Right lobe of liver (tissue), 6 donors: ENCODE measurements at regions not wholly inside any gene's neighbourhood (a gene's known extent, or its start where the extent isn't known, plus 50 kb on each side); places are given as distances from the start of the nearest gene placed in this dataset.

ENCODE experiments used
- ATAC-seq, 4 donors: fragments of 200-7000 bp; cut with Tn5 transposase; one replicate each; pipeline ENCODE4 v1.9.1; 2020; ENCODE audit warnings: mild to moderate bottlenecking in 4 of 4, moderate library complexity in 4 of 4
- DNase-seq, 3 donors: peaks; one replicate each; pipeline ENCODE4 v3.0.0-alpha.2; 2020
- H3K27ac ChIP-seq, 3 donors: fragments of 200-600 bp; one replicate each; pipeline ENCODE4 v1.8.0; 2022
- H3K27me3 ChIP-seq, 2 donors: fragments of 200-600 bp; one replicate each; pipeline ENCODE4 v1.8.0; 2022
- H3K36me3 ChIP-seq, 4 donors: fragments of 200-600 bp; sonication (generic) in 1 of 4; one replicate each; pipeline versions ENCODE4 v1.5.1 to v1.8.0; 2017 to 2022; ENCODE audit warnings: control low read depth in 1 of 4
- H3K4me1 ChIP-seq, 4 donors: fragments of 200-600 bp; sonication (generic) in 1 of 4; one replicate each; pipeline versions ENCODE4 v1.5.1 to v1.8.0; 2017 to 2022; ENCODE audit warnings: control low read depth in 1 of 4
- H3K4me3 ChIP-seq, 3 donors: fragments of 200-600 bp; one replicate each; pipeline ENCODE4 v1.8.0; 2022
- H3K9me3 ChIP-seq, 4 donors: fragments of 200-600 bp; sonication (generic) in 1 of 4; one replicate each; pipeline versions ENCODE4 v1.5.1 to v1.8.0; 2017 to 2022; ENCODE audit warnings: control low read depth in 1 of 4
- POLR2A ChIP-seq: fragments of 450-650 bp; IDR thresholded peaks from one replicate; pipeline ENCODE4 v1.6.1; 2017; ENCODE audit warnings: antibody characterized with exemption, mild to moderate bottlenecking
- WGBS: methylation state at CpG from one replicate; pipeline ENCODE4 v1.1.6; 2018; ENCODE audit warnings: low coverage, low lambda C conversion rate; ENCODE audit not compliant: insufficient coverage; ENCODE audit errors: missing lambda C conversion rate; 5-methylcytosine and 5-hydroxymethylcytosine counted together
- intact Hi-C, 2 donors: fragments of 100-400 bp; cut with DNase I; formaldehyde crosslinking; loops; one replicate each; pipeline versions ENCODE4 v1.11.2 to v1.14.1; 2022
- TF ChIP-seq, protein P1 (sequence below), 4 donors: fragments of 200-600 bp in 3 of 4; fragments of 450-650 bp in 1 of 4; IDR thresholded peaks; one replicate each; pipeline versions ENCODE4 v1.5.1 to v1.8.0; 2016 to 2022; ENCODE audit warnings: antibody characterized with exemption in 4 of 4, mild to moderate bottlenecking in 2 of 4
- donor health status: DM: no; HTN: yes; CAD: no.
- donor health status: DM: no; HTN: no; CAD: no.
- donor health status: DM: no; HTN: no; CAD: no.
- donor health status: DM: no; HTN: yes; CAD: no.
- donor health status: DM: no; HTN: yes; CAD: no.

DNA sequence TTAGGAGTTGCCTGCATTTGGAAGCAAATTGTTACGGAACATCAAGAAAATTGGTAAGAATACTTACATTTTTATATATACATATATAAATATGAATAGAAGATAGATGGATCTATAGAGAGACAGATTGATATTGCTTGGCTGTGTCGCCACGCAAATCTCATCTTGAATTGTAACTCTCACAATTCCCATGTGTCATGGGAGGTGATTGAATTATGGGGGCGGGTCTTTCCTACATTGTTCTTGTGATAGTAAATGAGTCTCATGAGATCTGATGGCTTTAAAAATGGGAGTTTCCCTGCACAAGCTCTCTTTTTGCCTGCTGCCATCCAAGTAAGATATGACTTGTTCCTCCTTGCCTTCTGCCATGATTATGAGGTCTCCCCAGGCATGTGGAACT lies 180.8 kb upstream of the HEY2 start:
- H3K27me3 ChIP-seq: no peaks in the 10 kb centered on the region
- DNase-seq (no peak), ATAC-seq (no peak)
- intact Hi-C loops: no loop called here
- no peaks in the 10 kb centered on the region for H3K9me3 ChIP-seq
- no peak overlapping the region for H3K4me3 ChIP-seq
- no peak overlapping the region for H3K27ac ChIP-seq
- TF ChIP-seq, protein P1, sequence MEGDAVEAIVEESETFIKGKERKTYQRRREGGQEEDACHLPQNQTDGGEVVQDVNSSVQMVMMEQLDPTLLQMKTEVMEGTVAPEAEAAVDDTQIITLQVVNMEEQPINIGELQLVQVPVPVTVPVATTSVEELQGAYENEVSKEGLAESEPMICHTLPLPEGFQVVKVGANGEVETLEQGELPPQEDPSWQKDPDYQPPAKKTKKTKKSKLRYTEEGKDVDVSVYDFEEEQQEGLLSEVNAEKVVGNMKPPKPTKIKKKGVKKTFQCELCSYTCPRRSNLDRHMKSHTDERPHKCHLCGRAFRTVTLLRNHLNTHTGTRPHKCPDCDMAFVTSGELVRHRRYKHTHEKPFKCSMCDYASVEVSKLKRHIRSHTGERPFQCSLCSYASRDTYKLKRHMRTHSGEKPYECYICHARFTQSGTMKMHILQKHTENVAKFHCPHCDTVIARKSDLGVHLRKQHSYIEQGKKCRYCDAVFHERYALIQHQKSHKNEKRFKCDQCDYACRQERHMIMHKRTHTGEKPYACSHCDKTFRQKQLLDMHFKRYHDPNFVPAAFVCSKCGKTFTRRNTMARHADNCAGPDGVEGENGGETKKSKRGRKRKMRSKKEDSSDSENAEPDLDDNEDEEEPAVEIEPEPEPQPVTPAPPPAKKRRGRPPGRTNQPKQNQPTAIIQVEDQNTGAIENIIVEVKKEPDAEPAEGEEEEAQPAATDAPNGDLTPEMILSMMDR (IDR thresholded peaks at IDR 0.05): no peak
- no peak for TF ChIP-seq POLR2A
- no peaks in the 10 kb centered on the region for H3K4me1 ChIP-seq
- no peaks in the 10 kb centered on the region for H3K36me3 ChIP-seq
- WGBS: 100% methylated on average over 3 of the region's 4 CpGs

DNA sequence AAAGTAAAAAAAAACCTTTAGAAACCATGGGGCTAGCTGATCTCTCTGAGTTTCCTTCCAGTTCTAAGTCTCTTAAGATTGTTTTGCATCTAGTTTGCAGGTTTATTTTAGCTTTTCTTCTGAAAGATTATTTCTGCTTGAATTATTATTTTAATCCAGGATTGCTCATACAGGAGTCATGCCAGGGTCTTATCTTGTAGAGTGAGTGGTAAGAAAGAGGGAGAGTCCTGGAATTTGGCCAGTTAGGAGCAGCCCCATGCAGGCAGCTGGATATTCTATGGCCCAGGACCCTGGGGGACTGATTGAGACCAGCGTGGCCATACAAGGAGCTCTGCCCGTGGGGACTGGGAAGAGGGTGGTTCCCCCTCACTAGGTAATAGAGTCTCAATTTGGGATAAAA lies 178.9 kb upstream of the HEY2 start:
- ATAC-seq: no peak
- intact Hi-C loops: no loop called here

DNA sequence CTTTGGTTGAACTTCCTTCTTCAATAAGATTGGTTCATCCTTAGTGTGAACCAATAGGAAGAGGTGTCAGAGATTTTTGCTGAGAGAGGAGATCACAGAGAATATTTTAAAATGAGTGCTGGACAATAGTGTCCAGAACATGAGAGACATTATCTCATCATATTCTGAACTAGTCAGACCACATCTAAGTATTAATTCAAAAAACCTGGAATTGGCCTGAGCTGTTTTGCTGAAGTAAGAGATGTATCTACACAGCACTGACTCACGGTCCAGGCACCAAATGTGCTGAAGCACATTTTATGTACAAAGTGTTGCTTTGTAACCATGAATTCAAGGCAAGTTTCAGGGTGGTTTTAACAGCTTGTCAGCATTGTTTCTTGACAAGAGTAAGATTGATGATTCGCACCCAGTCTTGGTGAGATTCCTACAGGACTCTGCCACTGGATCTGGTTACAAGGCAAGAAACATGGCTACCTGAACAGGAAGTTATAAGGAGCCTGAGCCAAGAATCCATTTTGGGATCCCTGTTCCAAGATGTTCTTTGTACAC lies 178.2 kb upstream of the HEY2 start:
- ATAC-seq: no peak
- Histone ChIP-seq H3K4me3 (no peak overlapping the region), H3K27ac (no peak overlapping the region), H3K27me3 (no peaks in the 10 kb centered on the region), H3K4me1 (no peaks in the 10 kb centered on the region), H3K9me3 (no peaks in the 10 kb centered on the region), H3K36me3 (no peaks in the 10 kb centered on the region)
- intact Hi-C loops: no loop called here
- 67% methylated on average over 1 of the region's 2 CpGs for WGBS
- no peak for DNase-seq
- TF ChIP-seq, protein P1 (IDR thresholded peaks at IDR 0.05): no peak
- no peak for TF ChIP-seq POLR2A

More for the DNA sequence above, 178.9 kb upstream of the HEY2 start:
- Histone ChIP-seq H3K36me3 (no peaks in the 10 kb centered on the region), H3K27me3 (no peaks in the 10 kb centered on the region), H3K27ac (no peak overlapping the region), H3K4me1 (no peaks in the 10 kb centered on the region), H3K9me3 (no peaks in the 10 kb centered on the region), H3K4me3 (no peak overlapping the region)
- no peak for DNase-seq
- WGBS: 33% methylated on average over 1 of the region's 2 CpGs
- no peak for TF ChIP-seq POLR2A

DNA sequence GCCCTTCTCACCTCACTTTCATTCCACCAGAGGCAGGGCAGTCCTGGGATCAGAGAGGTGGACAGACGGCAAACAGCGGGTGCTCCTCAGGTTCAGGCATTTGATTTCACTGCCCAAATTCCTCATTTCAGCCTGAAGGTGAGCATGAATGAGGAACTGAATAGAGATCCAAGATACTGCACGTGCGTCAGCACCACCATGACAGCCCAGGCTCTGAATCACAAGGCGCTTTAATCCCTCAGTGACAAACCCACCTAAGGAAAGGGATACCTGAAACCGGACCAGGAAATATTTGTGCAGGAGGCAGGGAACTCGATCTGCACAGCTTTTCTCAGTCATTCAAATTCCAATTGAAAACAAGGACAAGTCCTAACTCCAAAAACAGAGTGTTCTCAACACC lies 174.8 kb upstream of the HEY2 start:
- no peaks in the 10 kb centered on the region for H3K27me3 ChIP-seq
- 40% methylated on average over 3 of the region's 7 CpGs for WGBS
- DNase-seq (no peak), ATAC-seq (no peak)
- intact Hi-C loops: no loop called here
- no peaks in the 10 kb centered on the region for H3K9me3 ChIP-seq
- no peak overlapping the region for H3K27ac ChIP-seq
- no peaks in the 10 kb centered on the region for H3K4me1 ChIP-seq
- H3K36me3 ChIP-seq: no peaks in the 10 kb centered on the region
- H3K4me3 ChIP-seq: no peak overlapping the region
- TF ChIP-seq POLR2A: no peak
- TF ChIP-seq, protein P1 (IDR thresholded peaks at IDR 0.05): no peak

DNA sequence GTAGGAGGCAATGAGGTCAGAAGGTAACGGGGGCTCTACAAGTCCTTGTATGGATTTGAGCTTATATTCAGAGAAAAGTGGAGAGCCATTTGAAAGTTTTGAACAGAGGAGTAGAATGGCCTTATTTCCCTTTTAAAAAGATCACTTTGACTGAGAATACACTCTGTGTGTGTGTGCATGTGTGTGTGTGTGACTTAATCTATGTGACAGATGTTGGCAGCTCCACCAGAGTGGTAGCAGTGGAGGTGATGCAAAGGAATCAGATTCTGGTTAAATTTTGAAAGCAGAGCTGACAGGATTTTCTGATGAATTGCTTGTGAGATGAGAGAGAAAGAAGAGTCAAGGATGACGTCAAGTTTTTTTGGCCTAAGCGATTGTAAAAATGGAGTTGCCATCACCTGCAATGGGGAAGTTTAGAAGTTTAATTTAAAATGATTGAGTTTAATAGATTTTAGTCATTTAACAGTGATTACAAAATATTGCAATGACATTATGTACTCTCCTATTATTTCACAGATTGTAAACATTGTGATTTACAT lies 172.2 kb upstream of the HEY2 start:
- TF ChIP-seq POLR2A: no peak
- TF ChIP-seq, protein P1 (IDR thresholded peaks at IDR 0.05): no peak

More for the DNA sequence above, 172.2 kb upstream of the HEY2 start:
- Histone ChIP-seq H3K4me1 (no peaks in the 10 kb centered on the region), H3K27me3 (no peaks in the 10 kb centered on the region), H3K4me3 (no peak overlapping the region), H3K9me3 (no peaks in the 10 kb centered on the region), H3K36me3 (no peaks in the 10 kb centered on the region), H3K27ac (no peak overlapping the region)
- no peak for DNase-seq
- intact Hi-C loops: no loop called here
- 91% methylated on average over 3 of the region's 3 CpGs for WGBS
- no peak for ATAC-seq
